ENCODE measurements at regions not wholly inside any gene's neighbourhood (a gene's known extent, or its start where the extent isn't known, plus 50 kb on each side); places are given as distances from the start of the nearest gene placed in this dataset.
A peak's percentile ranks its signal among the peaks of the same experiment; 100 is the strongest.

- no peak overlapping the region for H3K4me3 ChIP-seq (replicated peaks in 1 of 4; ENCODE audit: control extremely low read depth in 1 of 4, insufficient read depth in 1 of 4, low read depth in 3 of 4, low read length in 4 of 4)
- TF ChIP-seq CTCF (conservative IDR thresholded peaks at IDR 0.05 in 1 of 2, IDR thresholded peaks at IDR 0.05 in 1 of 2; ENCODE audit: low read depth in 1 of 2, low read length in 2 of 2): no peak
- TF ChIP-seq EZH2 (IDR thresholded peaks at IDR 0.05; ENCODE audit: low read length, missing control alignments): no peak
- peak in 1 of 2 donors; percentile 16 for DNase-seq (ENCODE audit: low read depth in 2 of 2)
- peaks cover 2% of the 10 kb centered on the region for H3K4me1 ChIP-seq (ENCODE audit: control insufficient read depth, extremely low read depth, insufficient read depth, low read length)
- H2AFZ ChIP-seq (ENCODE audit: low read length): peak overlapping the region; percentile 82
- H4K20me1 ChIP-seq (ENCODE audit: control insufficient read depth, extremely low read depth, insufficient read depth, low read length): no peaks in the 10 kb centered on the region
- no peak overlapping the region for H3K4me2 ChIP-seq (ENCODE audit: extremely low read depth, insufficient read depth, low read length)
- H3K9me3 ChIP-seq (ENCODE audit: control insufficient read depth, insufficient read depth, low read depth, low read length): no peaks in the 10 kb centered on the region
- H3K27me3 ChIP-seq (ENCODE audit: control insufficient read depth, insufficient read depth, low read length): no peaks in the 10 kb centered on the region
- no peak overlapping the region for H3K27ac ChIP-seq (ENCODE audit: insufficient read depth, low read length)
- no peaks in the 10 kb centered on the region for H3K79me2 ChIP-seq (ENCODE audit: control insufficient read depth, insufficient read depth, low read length)
- no peaks in the 10 kb centered on the region for H3K36me3 ChIP-seq (ENCODE audit: control insufficient read depth, insufficient read depth, low read length)
- no peak overlapping the region for H3K9ac ChIP-seq (ENCODE audit: insufficient read depth, low read length)
These were observed 146.5 kb upstream of the PRSS1 start for GRCh38 chr7:142602756-142603155.

- H3K79me2 ChIP-seq (ENCODE audit: control insufficient read depth, insufficient read depth, low read length): no peaks in the 10 kb centered on the region
- no peaks in the 10 kb centered on the region for H4K20me1 ChIP-seq (ENCODE audit: control insufficient read depth, extremely low read depth, insufficient read depth, low read length)
- H3K36me3 ChIP-seq (ENCODE audit: control insufficient read depth, insufficient read depth, low read length): no peaks in the 10 kb centered on the region
- no peaks in the 10 kb centered on the region for H3K27me3 ChIP-seq (ENCODE audit: control insufficient read depth, insufficient read depth, low read length)
- no peak overlapping the region for H3K4me3 ChIP-seq (replicated peaks in 1 of 4; ENCODE audit: control extremely low read depth in 1 of 4, insufficient read depth in 1 of 4, low read depth in 3 of 4, low read length in 4 of 4)
- no peak overlapping the region for H3K9ac ChIP-seq (ENCODE audit: insufficient read depth, low read length)
- H3K27ac ChIP-seq (ENCODE audit: insufficient read depth, low read length): no peak overlapping the region
- peak overlapping the region; percentile 82 for H2AFZ ChIP-seq (ENCODE audit: low read length)
- no peak overlapping the region for H3K4me2 ChIP-seq (ENCODE audit: extremely low read depth, insufficient read depth, low read length)
- peaks cover 2% of the 10 kb centered on the region for H3K4me1 ChIP-seq (ENCODE audit: control insufficient read depth, extremely low read depth, insufficient read depth, low read length)
- no peaks in the 10 kb centered on the region for H3K9me3 ChIP-seq (ENCODE audit: control insufficient read depth, insufficient read depth, low read depth, low read length)
- no peak for TF ChIP-seq CTCF (conservative IDR thresholded peaks at IDR 0.05 in 1 of 2, IDR thresholded peaks at IDR 0.05 in 1 of 2; ENCODE audit: low read depth in 1 of 2, low read length in 2 of 2)
- TF ChIP-seq EZH2 (IDR thresholded peaks at IDR 0.05; ENCODE audit: low read length, missing control alignments): no peak
- DNase-seq (ENCODE audit: low read depth in 2 of 2): peak in 1 of 2 donors; percentile 10
These were observed 147.1 kb upstream of the PRSS1 start for GRCh38 chr7:142602183-142602582.

- Histone ChIP-seq H3K79me2 (ENCODE audit: control insufficient read depth, insufficient read depth, low read length) (no peaks in the 10 kb centered on the region), H3K4me2 (ENCODE audit: extremely low read depth, insufficient read depth, low read length) (no peak overlapping the region), H3K27me3 (ENCODE audit: control insufficient read depth, insufficient read depth, low read length) (no peaks in the 10 kb centered on the region), H3K9ac (ENCODE audit: insufficient read depth, low read length) (no peak overlapping the region), H3K4me3 (replicated peaks in 1 of 4; ENCODE audit: control extremely low read depth in 1 of 4, insufficient read depth in 1 of 4, low read depth in 3 of 4, low read length in 4 of 4) (no peak overlapping the region), H3K4me1 (ENCODE audit: control insufficient read depth, extremely low read depth, insufficient read depth, low read length) (peaks cover 2% of the 10 kb centered on the region), H3K9me3 (ENCODE audit: control insufficient read depth, insufficient read depth, low read depth, low read length) (no peaks in the 10 kb centered on the region), H3K27ac (ENCODE audit: insufficient read depth, low read length) (no peak overlapping the region), H3K36me3 (ENCODE audit: control insufficient read depth, insufficient read depth, low read length) (no peaks in the 10 kb centered on the region), H4K20me1 (ENCODE audit: control insufficient read depth, extremely low read depth, insufficient read depth, low read length) (no peaks in the 10 kb centered on the region), H2AFZ (ENCODE audit: low read length) (no peak overlapping the region)
- no peak for TF ChIP-seq EZH2 (IDR thresholded peaks at IDR 0.05; ENCODE audit: low read length, missing control alignments)
- no peak for TF ChIP-seq CTCF (conservative IDR thresholded peaks at IDR 0.05 in 1 of 2, IDR thresholded peaks at IDR 0.05 in 1 of 2; ENCODE audit: low read depth in 1 of 2, low read length in 2 of 2)
- no peak for DNase-seq (ENCODE audit: low read depth in 2 of 2)
These were observed 151.0 kb upstream of the PRSS1 start for GRCh38 chr7:142598297-142598696.
